ENCODE measurements at regions not wholly inside any gene's neighbourhood (a gene's known extent, or its start where the extent isn't known, plus 50 kb on each side); places are given as distances from the start of the nearest gene placed in this dataset.

- DNase-seq (ENCODE audit: low read depth in 2 of 2) = no peak
These were observed 166.2 kb upstream of the VRK2 start for GRCh38 chr2:57880446-57880845.

GRCh38 chr2:57880967-57881366, 165.6 kb upstream of the VRK2 start:
- no peak for DNase-seq (ENCODE audit: low read depth in 2 of 2)

- no peak for DNase-seq (ENCODE audit: low read depth in 2 of 2)
These were observed 164.4 kb upstream of the VRK2 start for GRCh38 chr2:57881998-57882888.

- no peak for DNase-seq (ENCODE audit: low read depth in 2 of 2)
These were observed 163.6 kb upstream of the VRK2 start for GRCh38 chr2:57882895-57883515.

GRCh38 chr2:57884281-57884680, 162.3 kb upstream of the VRK2 start:
- DNase-seq (ENCODE audit: low read depth in 2 of 2) = no peak

GRCh38 chr2:57885742-57886141, 160.9 kb upstream of the VRK2 start:
- no peak for DNase-seq (ENCODE audit: low read depth in 2 of 2)

- no peak for DNase-seq (ENCODE audit: low read depth in 2 of 2)
These were observed 160.3 kb upstream of the VRK2 start for GRCh38 chr2:57886161-57886786.

- no peak for DNase-seq (ENCODE audit: low read depth in 2 of 2)
These were observed 158.1 kb upstream of the VRK2 start for GRCh38 chr2:57888463-57888862.

- DNase-seq (ENCODE audit: low read depth in 2 of 2) = no peak
These were observed 156.1 kb upstream of the VRK2 start for GRCh38 chr2:57890464-57890863.

GRCh38 chr2:57891086-57891712, 155.4 kb upstream of the VRK2 start:
- DNase-seq (ENCODE audit: low read depth in 2 of 2) = no peak

- DNase-seq (ENCODE audit: low read depth in 2 of 2) = no peak
These were observed 153.7 kb upstream of the VRK2 start for GRCh38 chr2:57892920-57893319.

GRCh38 chr2:57893347-57893746, 153.3 kb upstream of the VRK2 start:
- no peak for DNase-seq (ENCODE audit: low read depth in 2 of 2)

- DNase-seq (ENCODE audit: low read depth in 2 of 2) = no peak
These were observed 152.8 kb upstream of the VRK2 start for GRCh38 chr2:57893786-57894185.

- DNase-seq (ENCODE audit: low read depth in 2 of 2) = no peak
These were observed 152.2 kb upstream of the VRK2 start for GRCh38 chr2:57894381-57894780.

- DNase-seq (ENCODE audit: low read depth in 2 of 2) = no peak
These were observed 148.7 kb upstream of the VRK2 start for GRCh38 chr2:57897920-57898319.

- DNase-seq (ENCODE audit: low read depth in 2 of 2) = no peak
These were observed 146.7 kb upstream of the VRK2 start for GRCh38 chr2:57899898-57900297.

GRCh38 chr2:57902578-57902977, 144.0 kb upstream of the VRK2 start:
- DNase-seq (ENCODE audit: low read depth in 2 of 2) = no peak

- no peak for DNase-seq (ENCODE audit: low read depth in 2 of 2)
These were observed 140.4 kb upstream of the VRK2 start for GRCh38 chr2:57906152-57906732.

GRCh38 chr2:57907411-57907810, 139.2 kb upstream of the VRK2 start:
- no peak for DNase-seq (ENCODE audit: low read depth in 2 of 2)

- DNase-seq (ENCODE audit: low read depth in 2 of 2) = no peak
These were observed 137.9 kb upstream of the VRK2 start for GRCh38 chr2:57908736-57909161.

GRCh38 chr2:57918126-57918525, 128.5 kb upstream of the VRK2 start:
- no peak for DNase-seq (ENCODE audit: low read depth in 2 of 2)

GRCh38 chr2:57920342-57920939, 126.2 kb upstream of the VRK2 start:
- no peak for DNase-seq (ENCODE audit: low read depth in 2 of 2)

Data from stimulated activated CD8-positive, alpha-beta memory T cell treated with anti-CD3 and anti-CD28 coated beads, Interleukin-7, amount 100 ng/mL, for 1 hour (primary cell).